Esophagus squamous epithelium (tissue), 5 donors: ENCODE measurements at regions not wholly inside any gene's neighbourhood (a gene's known extent, or its start where the extent isn't known, plus 50 kb on each side); places are given as distances from the start of the nearest gene placed in this dataset.
"Not testable (repeated sequence)": the region's sequence is repeated elsewhere in the genome, so short reads cannot be mapped to it uniquely, and the experiment has no call there.

Source experiments
- DNase-seq: peaks from one replicate; lab custom pipeline; 2025; lab: John Stamatoyannopoulos, UW
- H3K27ac ChIP-seq, 4 donors: fragments of 200-600 bp; sonication (generic); one replicate each; pipeline ENCODE4 v1.5.1; 2016 to 2019; ENCODE audit warnings: mild to moderate bottlenecking in 1 of 4
- H3K27me3 ChIP-seq, 4 donors: fragments of 200-600 bp; sonication (generic); 1 replicate in 3 of 4; 2 replicates in 1 of 4; pipeline versions ENCODE4 v1.5.1 to v1.6.0; 2017 to 2021; ENCODE audit warnings: antibody characterized with exemption in 1 of 4
- H3K36me3 ChIP-seq, 3 donors: fragments of 200-600 bp; sonication (generic); one replicate each; pipeline ENCODE4 v1.5.1; 2016 to 2019
- H3K4me1 ChIP-seq, 3 donors: fragments of 200-600 bp; sonication (generic); one replicate each; pipeline ENCODE4 v1.5.1; 2017 to 2019
- H3K4me3 ChIP-seq, 4 donors: fragments of 200-600 bp; sonication (generic); 1 replicate in 3 of 4; 2 replicates in 1 of 4; pipeline ENCODE4 v1.5.1; 2016 to 2019; ENCODE audit warnings: mild to moderate bottlenecking in 2 of 4, moderate library complexity in 1 of 4
- H3K9me3 ChIP-seq, 3 donors: fragments of 200-600 bp; sonication (generic); one replicate each; pipeline ENCODE4 v1.5.1; 2016 to 2019
- POLR2A ChIP-seq, 4 donors: fragments of 450-650 bp; IDR thresholded peaks; one replicate each; pipeline ENCODE4 v1.6.1; 2017; ENCODE audit warnings: antibody characterized with exemption in 4 of 4, mild to moderate bottlenecking in 4 of 4, moderate library complexity in 3 of 4
- WGBS, 2 donors: methylation state at CpG; one replicate each; pipeline ENCODE4 v1.1.5; 2018; 5-methylcytosine and 5-hydroxymethylcytosine counted together
- intact Hi-C: fragments of 100-400 bp; cut with DNase I; formaldehyde crosslinking; loops from one replicate; pipeline ENCODE4 v1.15.0; 2022
- TF ChIP-seq, protein P1 (sequence below), 6 experiments: fragments of 450-650 bp in 4 of 6; fragments of 200-600 bp in 2 of 6; sonication (generic) in 2 of 6; IDR thresholded peaks; one replicate each; pipeline ENCODE4 v1.5.1; 2016 to 2019; ENCODE audit warnings: antibody characterized with exemption in 6 of 6, mild to moderate bottlenecking in 4 of 6, moderate library complexity in 4 of 6
- donor health status: DM: yes; HTN: yes; CAD: no.

DNA sequence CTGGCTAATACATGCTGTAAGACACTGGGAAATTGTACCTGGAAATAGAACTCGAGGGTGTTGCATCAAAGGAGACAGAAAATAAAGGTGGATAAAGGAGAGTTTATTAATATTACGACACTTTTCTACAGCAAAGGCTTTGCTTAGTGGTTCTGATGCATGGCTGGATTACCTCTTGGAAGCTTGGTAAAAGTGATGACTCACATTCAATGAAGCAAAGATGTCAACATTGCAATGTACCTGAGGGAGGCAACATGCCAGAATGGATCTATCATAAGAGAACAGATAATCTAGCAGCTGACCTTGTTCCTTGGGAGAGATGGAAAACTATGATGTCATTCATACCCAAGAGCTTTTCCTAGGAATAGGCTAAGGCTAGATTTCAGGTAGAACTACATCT is 735.1 kb upstream of the DIAPH2 start:
- intact Hi-C loops: no loop called here
- peak overlapping the region in 2 of 4 donors; percentile 57 to 60 for H3K27ac ChIP-seq
- DNase-seq: no peak
- H3K36me3 ChIP-seq: no peaks in the 10 kb centered on the region
- no peak for TF ChIP-seq POLR2A (IDR thresholded peaks at IDR 0.05)
- TF ChIP-seq, protein P1, sequence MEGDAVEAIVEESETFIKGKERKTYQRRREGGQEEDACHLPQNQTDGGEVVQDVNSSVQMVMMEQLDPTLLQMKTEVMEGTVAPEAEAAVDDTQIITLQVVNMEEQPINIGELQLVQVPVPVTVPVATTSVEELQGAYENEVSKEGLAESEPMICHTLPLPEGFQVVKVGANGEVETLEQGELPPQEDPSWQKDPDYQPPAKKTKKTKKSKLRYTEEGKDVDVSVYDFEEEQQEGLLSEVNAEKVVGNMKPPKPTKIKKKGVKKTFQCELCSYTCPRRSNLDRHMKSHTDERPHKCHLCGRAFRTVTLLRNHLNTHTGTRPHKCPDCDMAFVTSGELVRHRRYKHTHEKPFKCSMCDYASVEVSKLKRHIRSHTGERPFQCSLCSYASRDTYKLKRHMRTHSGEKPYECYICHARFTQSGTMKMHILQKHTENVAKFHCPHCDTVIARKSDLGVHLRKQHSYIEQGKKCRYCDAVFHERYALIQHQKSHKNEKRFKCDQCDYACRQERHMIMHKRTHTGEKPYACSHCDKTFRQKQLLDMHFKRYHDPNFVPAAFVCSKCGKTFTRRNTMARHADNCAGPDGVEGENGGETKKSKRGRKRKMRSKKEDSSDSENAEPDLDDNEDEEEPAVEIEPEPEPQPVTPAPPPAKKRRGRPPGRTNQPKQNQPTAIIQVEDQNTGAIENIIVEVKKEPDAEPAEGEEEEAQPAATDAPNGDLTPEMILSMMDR (IDR thresholded peaks at IDR 0.05): no peak
- H3K27me3 ChIP-seq: no peaks in the 10 kb centered on the region
- H3K4me3 ChIP-seq: no peak overlapping the region
- WGBS, 2 donors: 23 to 31% methylated on average over 2 of the region's 2 CpGs
- H3K4me1 ChIP-seq: peaks cover 0 to 8% (median 0%) of the 10 kb centered on the region in 3 donors
- no peaks in the 10 kb centered on the region for H3K9me3 ChIP-seq

DNA sequence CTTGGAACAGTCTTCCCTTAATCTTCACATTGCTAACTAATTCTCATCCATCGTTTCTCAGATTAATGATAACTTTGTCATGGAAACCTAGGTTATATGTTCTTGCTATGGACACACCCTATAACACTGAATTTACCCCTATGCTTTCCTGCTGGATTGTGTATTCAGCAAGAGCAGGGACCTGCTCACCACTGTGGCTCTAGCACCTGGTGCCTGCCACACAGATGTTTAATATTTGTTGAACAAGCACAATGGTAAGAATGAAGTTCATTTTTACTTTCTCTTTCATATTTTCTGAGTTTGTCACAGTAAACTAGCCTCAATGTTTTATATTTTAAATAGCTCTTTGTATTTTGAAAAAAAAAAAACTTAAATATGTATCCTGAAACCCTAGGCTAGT is 734.0 kb upstream of the DIAPH2 start:
- no peaks in the 10 kb centered on the region for H3K9me3 ChIP-seq
- no peak for TF ChIP-seq POLR2A (IDR thresholded peaks at IDR 0.05)
- TF ChIP-seq, protein P1 (IDR thresholded peaks at IDR 0.05): no peak
- H3K27me3 ChIP-seq: no peaks in the 10 kb centered on the region
- no peak overlapping the region for H3K27ac ChIP-seq
- H3K4me3 ChIP-seq: no peak overlapping the region
- intact Hi-C loops: no loop called here
- H3K36me3 ChIP-seq: no peaks in the 10 kb centered on the region
- no peak for DNase-seq
- H3K4me1 ChIP-seq: peaks cover 0 to 8% (median 0%) of the 10 kb centered on the region in 3 donors
- WGBS, 2 donors: 10 to 65% methylated on average over 1 of the region's 1 CpG

DNA sequence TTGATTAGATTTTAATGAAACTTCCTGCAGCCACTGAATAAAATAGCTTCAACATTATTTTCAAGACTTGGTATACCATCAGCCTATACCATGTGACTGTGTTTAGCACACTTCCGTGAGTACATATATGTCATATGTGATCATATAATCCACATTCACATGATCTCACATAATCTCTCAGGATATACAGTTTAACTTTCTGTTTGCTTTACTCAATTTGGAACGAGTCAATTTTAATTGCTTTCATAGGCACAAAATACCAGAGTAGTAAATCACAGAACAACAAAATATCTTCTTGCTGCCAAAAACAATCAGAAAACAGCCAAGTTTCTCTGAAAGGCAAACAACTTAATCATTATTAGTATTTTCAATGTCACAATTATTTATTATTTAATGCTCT is 731.1 kb upstream of the DIAPH2 start:
- Histone ChIP-seq H3K4me3 (no peak overlapping the region), H3K27ac (no peak overlapping the region), H3K36me3 (no peaks in the 10 kb centered on the region), H3K4me1 (peaks cover 0 to 8% (median 0%) of the 10 kb centered on the region in 3 donors), H3K9me3 (no peaks in the 10 kb centered on the region), H3K27me3 (no peaks in the 10 kb centered on the region)
- TF ChIP-seq, protein P1 (IDR thresholded peaks at IDR 0.05): no peak
- TF ChIP-seq POLR2A (IDR thresholded peaks at IDR 0.05): no peak
- intact Hi-C loops: no loop called here
- DNase-seq: no peak
- WGBS, 2 donors: 25 to 64% methylated on average over 2 of the region's 2 CpGs

DNA sequence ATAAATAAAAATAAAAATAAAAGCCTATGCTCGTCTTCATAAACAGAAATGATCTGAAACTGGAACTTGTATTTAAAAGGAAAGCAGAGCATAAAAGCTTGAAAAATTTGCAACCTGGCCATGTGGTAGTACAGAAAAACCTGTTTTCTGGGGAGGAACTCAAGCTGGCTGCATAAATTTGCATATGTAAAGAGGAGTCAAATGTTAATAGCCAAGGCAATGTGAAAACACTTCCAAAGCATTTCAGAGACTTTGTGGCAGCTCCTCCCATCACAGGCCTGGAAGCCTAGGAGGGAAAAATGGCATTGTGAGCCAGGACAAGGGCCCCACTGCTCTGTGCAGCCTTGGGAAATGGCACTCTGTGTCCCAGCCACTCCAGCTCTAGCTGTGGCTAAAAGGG is 727.9 kb upstream of the DIAPH2 start:
- DNase-seq: no peak

DNA sequence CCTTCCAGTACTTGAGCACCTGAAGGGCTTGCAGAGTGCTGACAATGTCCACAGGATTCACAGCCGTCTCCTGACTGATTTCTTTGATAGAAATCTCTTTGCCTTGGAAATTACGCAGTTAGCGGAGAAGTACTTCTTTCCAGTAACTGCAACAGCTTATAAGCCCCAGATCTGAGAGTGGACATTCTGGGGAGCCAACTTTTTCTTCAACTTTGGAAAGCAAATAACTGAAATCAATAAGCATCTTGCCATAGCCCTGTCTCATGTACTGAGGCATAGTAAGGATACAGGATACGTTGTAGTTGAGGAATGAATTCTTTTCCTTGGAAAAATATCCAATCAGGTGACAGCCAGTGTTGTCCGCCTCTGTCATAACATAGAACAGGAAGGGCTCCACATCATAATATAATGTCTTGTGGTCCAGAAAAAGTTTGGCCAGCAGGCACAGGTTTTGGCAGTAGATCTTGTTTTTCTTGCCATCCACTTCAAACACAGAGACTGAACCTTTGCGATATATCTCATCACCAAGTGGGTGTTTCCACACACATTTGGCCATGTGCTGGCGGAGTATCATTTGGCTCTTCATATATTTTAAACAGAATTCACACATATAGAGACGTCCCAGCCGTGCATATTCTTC is 711.1 kb upstream of the DIAPH2 start:
- Histone ChIP-seq H3K27ac (peak overlapping the region in 1 of 4 donors; percentile 42), H3K4me1 (peaks cover 0 to 21% (median 0%) of the 10 kb centered on the region in 3 donors)
- intact Hi-C loops, H3K36me3 ChIP-seq, H3K27me3 ChIP-seq, DNase-seq, H3K4me3 ChIP-seq, H3K9me3 ChIP-seq: not testable (repeated sequence)
- WGBS, 2 donors: 43 to 75% methylated on average over 7 to 9 of the region's 9 CpGs

More for the DNA sequence above, 727.9 kb upstream of the DIAPH2 start:
- H3K27me3 ChIP-seq: no peaks in the 10 kb centered on the region
- intact Hi-C loops: no loop called here
- WGBS, 2 donors: 43 to 80% methylated on average over 1 of the region's 1 CpG
- no peak overlapping the region for H3K27ac ChIP-seq
- no peaks in the 10 kb centered on the region for H3K36me3 ChIP-seq
- no peaks in the 10 kb centered on the region for H3K4me1 ChIP-seq
- H3K9me3 ChIP-seq: no peaks in the 10 kb centered on the region
- H3K4me3 ChIP-seq: no peak overlapping the region
- TF ChIP-seq POLR2A (IDR thresholded peaks at IDR 0.05): no peak
- TF ChIP-seq, protein P1 (IDR thresholded peaks at IDR 0.05): no peak
